GM12892 (cell line): ENCODE measurements at regions not wholly inside any gene's neighbourhood (a gene's known extent, or its start where the extent isn't known, plus 50 kb on each side); places are given as distances from the start of the nearest gene placed in this dataset.

Source experiments
- POLR2A ChIP-seq: IDR thresholded peaks from 2 replicates; pipeline ENCODE4 v1.6.1; 2011; ENCODE audit warnings: low read depth, low read length, control low read depth
- POLR2AphosphoS5 ChIP-seq: IDR thresholded peaks from 2 replicates; pipeline ENCODE4 v1.6.1; 2011; ENCODE audit warnings: low read depth, low read length, control low read depth
- TAF1 ChIP-seq: IDR thresholded peaks from 2 replicates; pipeline ENCODE4 v1.6.1; 2011; ENCODE audit warnings: low read depth, mild to moderate bottlenecking, control low read depth, low read length, borderline replicate concordance

- TF ChIP-seq POLR2A (no peak), TAF1 (no peak), POLR2AphosphoS5 (no peak)
Observed at GRCh38 chr4:161133586-161134276, 1030.1 kb downstream of the FSTL5 start.
